Astrocyte of the spinal cord (primary cell): ENCODE measurements at regions not wholly inside any gene's neighbourhood (a gene's known extent, or its start where the extent isn't known, plus 50 kb on each side); places are given as distances from the start of the nearest gene placed in this dataset.
"Not testable (repeated sequence)": the region's sequence is repeated elsewhere in the genome, so short reads cannot be mapped to it uniquely, and the experiment has no call there.

Experiments
- DNase-seq: peaks from one replicate; pipeline ENCODE4 v3.0.0; 2011; ENCODE audit warnings: low read depth, low spot score
- H3K4me3 ChIP-seq: 2 replicates; pipeline ENCODE4 v1.5.1; 2011; ENCODE audit warnings: low read depth, mild to moderate bottlenecking, low read length, moderate library complexity
- in situ Hi-C: cut with HindIII; loops from 2 replicates; pipeline ENCODE4 v1.10.0; 2017; ENCODE audit warnings: low sequenced_read_pairs
- TF ChIP-seq, protein P1 (sequence below): IDR thresholded peaks from 2 replicates; pipeline ENCODE4 v1.5.1; 2012; ENCODE audit warnings: low read depth, mild to moderate bottlenecking, low read length, inconsistent platforms

DNA sequence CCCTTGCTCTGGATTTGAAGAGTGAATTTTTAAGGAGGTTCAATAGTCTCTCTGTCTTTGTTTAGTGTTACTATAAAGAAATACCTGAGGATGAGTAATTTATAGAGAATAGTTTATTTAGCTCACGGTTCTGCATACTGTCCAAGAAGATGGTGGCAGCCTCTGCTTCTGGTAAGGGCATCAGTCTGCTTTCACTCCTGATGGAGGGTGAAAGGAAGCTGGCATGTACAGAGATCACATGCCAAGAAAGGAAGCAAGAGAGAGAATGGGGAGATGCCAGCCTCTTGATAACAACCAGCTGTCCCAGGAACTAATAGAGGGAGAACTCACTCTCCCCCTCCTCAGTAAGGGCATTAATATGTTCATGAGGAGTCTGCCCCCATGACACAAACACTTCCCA lies 917.5 kb upstream of the GOT2 start:
- TF ChIP-seq, protein P1, sequence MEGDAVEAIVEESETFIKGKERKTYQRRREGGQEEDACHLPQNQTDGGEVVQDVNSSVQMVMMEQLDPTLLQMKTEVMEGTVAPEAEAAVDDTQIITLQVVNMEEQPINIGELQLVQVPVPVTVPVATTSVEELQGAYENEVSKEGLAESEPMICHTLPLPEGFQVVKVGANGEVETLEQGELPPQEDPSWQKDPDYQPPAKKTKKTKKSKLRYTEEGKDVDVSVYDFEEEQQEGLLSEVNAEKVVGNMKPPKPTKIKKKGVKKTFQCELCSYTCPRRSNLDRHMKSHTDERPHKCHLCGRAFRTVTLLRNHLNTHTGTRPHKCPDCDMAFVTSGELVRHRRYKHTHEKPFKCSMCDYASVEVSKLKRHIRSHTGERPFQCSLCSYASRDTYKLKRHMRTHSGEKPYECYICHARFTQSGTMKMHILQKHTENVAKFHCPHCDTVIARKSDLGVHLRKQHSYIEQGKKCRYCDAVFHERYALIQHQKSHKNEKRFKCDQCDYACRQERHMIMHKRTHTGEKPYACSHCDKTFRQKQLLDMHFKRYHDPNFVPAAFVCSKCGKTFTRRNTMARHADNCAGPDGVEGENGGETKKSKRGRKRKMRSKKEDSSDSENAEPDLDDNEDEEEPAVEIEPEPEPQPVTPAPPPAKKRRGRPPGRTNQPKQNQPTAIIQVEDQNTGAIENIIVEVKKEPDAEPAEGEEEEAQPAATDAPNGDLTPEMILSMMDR: no peak
- H3K4me3 ChIP-seq: no peak overlapping the region
- no peak for DNase-seq
- in situ Hi-C loops: no loop called here

- in situ Hi-C loops: no loop called here
- H3K4me3 ChIP-seq: no peak overlapping the region
- DNase-seq: no peak
- TF ChIP-seq, protein P1: no peak
These were observed 911.1 kb upstream of the GOT2 start for GRCh38 chr16:59645194-59645593.

- no peak overlapping the region for H3K4me3 ChIP-seq
- in situ Hi-C loops: no loop called here
- DNase-seq: peak; percentile 47
- TF ChIP-seq, protein P1: no peak
These were observed 901.6 kb upstream of the GOT2 start for GRCh38 chr16:59635674-59636073.

GRCh38 chr16:59634951-59635350 lies 900.8 kb upstream of the GOT2 start:
- peak; percentile 28 for DNase-seq
- TF ChIP-seq, protein P1: no peak
- no peak overlapping the region for H3K4me3 ChIP-seq
- in situ Hi-C loops: no loop called here

- TF ChIP-seq, protein P1: no peak
These were observed 900.0 kb upstream of the GOT2 start for GRCh38 chr16:59634004-59634579.

DNA sequence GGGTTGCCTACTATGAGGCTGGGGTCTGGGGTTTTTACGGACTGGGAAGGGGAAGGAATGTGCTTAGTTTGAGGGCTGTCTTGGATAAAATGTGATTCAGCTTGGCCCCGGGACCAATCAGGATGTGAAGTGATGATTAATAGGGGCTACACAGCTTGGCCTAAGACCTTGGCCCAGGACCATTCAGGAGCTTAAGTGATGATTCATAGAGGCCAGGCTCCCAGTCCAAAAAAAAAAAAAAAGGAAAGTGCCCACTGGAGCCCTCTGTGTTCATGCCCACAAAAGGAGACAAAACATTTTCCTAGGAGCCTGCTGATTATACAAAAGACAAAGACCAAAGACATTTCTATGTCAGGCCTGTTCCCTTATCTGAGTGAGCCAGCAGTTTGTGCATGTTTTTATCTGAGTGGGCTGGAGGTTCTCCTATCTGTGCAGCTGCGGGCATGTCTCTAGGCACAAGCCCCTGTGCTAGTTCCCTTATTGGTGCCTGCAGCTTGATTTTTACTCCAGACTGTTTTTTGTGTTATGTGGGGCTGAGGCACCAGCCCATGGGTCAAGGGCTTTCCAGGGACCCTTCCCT lies 898.2 kb upstream of the GOT2 start:
- in situ Hi-C loops: no loop called here
- DNase-seq: peak; percentile 51
- H3K4me3 ChIP-seq: no peak overlapping the region
- TF ChIP-seq, protein P1: no peak

More at GRCh38 chr16:59634004-59634579, 900.0 kb upstream of the GOT2 start:
- in situ Hi-C loops: no loop called here
- no peak overlapping the region for H3K4me3 ChIP-seq
- DNase-seq: peak; percentile 74

GRCh38 chr16:59624381-59624780 lies 890.3 kb upstream of the GOT2 start:
- in situ Hi-C loops: not testable (repeated sequence)

More at GRCh38 chr16:59624381-59624780, 890.3 kb upstream of the GOT2 start:
- not testable (repeated sequence) for DNase-seq, H3K4me3 ChIP-seq
